Left colon (tissue), 2 donors: ENCODE measurements at regions not wholly inside any gene's neighbourhood (a gene's known extent, or its start where the extent isn't known, plus 50 kb on each side); places are given as distances from the start of the nearest gene placed in this dataset.
"Not testable (repeated sequence)": the region's sequence is repeated elsewhere in the genome, so short reads cannot be mapped to it uniquely, and the experiment has no call there.

Experiments used
- ATAC-seq: fragments of 200-7000 bp; cut with Tn5 transposase; one replicate; pipeline ENCODE4 v1.9.1; 2020; ENCODE audit warnings: mild to moderate bottlenecking, moderate library complexity
- DNase-seq, 2 donors: peaks; one replicate each; pipeline ENCODE4 v3.0.0-alpha.2; 2020
- intact Hi-C, 2 donors: fragments of 100-400 bp; cut with DNase I in 1 of 2; cut with micrococcal nuclease in 1 of 2; formaldehyde crosslinking; loops; one replicate each; pipeline versions ENCODE4 v1.11.2 to v1.14.0; 2022; cut with DNase I, micrococcal nuclease
- donor health status: DM: no; HTN: no; CAD: no.
- donor health status: DM: yes; HTN: yes; CAD: no.

GRCh38 chr13:66077132-66077689 is 1152.9 kb downstream of the PCDH9 start:
- intact Hi-C loops = no loop called here
- ATAC-seq (no peak), DNase-seq (no peak)

DNA sequence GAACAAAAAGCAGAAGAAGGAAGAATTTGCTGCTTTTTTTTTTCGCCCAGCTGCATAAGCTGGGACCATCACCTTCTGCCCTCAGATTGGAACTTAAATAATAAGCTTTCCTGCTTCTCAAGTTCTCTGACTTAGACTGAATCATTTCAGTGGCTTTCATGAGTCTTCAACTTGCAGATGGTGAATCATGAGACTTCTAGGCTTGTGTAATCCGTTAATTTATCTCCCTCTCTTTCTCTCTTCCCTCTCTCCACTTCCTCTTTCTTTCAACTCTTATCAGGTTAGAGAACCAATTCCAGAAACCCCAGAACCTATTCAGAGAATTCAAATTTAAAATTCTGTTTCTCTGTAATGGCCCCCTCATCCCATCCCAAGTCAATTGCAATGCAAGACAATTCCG is 1153.7 kb downstream of the PCDH9 start:
- ATAC-seq = no peak
- DNase-seq = no peak
- intact Hi-C loops = no loop called here

DNA sequence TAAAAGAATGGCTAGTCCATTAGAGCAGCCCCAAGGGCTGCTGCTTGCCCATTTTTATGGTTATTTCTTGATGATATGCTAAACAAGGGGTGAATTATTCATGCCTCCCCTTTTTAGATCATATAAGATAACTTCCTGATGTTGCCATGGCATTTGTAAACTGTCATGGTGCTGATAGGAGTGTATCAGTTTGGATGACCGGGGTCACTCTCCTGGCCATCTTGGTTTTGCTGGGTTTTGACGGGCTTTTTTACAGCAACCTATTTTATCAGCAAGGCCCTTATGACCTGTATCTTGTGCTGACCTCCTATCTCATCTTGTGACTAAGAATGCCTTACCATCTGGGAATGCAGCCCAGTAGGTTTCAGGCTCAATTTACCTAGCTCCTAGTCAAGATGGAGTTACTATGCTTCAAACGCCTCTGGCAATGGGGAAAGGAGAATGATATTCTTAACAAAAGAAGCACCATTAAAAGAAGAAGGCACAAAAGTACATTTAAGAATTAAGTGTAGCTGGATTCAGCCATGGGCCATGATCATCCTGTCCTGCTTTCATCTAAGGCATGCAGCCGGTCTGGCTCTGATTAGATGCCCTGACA is 1156.0 kb downstream of the PCDH9 start:
- intact Hi-C loops = no loop called here
- DNase-seq = no peak
- ATAC-seq = no peak

- intact Hi-C loops, ATAC-seq, DNase-seq: not testable (repeated sequence)
Observed at GRCh38 chr13:66072097-66072496, 1158.0 kb downstream of the PCDH9 start.

- no peak for DNase-seq
- intact Hi-C loops = no loop called here
- no peak for ATAC-seq
Observed at GRCh38 chr13:66071608-66072007, 1158.5 kb downstream of the PCDH9 start.

DNA sequence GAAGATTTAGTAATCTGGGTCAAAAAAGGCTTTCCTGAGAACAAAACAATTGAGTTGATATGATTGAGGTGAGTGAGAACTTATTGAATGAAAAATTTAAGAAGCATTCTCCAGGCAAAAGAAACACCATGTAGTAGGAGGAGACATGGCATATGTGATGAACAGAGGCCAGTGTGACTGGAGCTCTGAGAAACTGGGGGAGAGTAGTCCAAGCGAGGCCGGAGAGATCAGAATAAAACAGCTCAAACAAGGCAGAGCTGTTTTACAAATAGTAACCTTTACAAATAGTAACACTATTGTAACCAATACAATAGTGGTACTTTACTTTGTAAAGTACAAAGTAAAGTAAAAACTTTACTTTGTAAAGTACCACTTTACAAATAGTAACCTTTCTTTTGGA is 1159.1 kb downstream of the PCDH9 start:
- no peak for ATAC-seq
- no peak for DNase-seq
- intact Hi-C loops = no loop called here

DNA sequence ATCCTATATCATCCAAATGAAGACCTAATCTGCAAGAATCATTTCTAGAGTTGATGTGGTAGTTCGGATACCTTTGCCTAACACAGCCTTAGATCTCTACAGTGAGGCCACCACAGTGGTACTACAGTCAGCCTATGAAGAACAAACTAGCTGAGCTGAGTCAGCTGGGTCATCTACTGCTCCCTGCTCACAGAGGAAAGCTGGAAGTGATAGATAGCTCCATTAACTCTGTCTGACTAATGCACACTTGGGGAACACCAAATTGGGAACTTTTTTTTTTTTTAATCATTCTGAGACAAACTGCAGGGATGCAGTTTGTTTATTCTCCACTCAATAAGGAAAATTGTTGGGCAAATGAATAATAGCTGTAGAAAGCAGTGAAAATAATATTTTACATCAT is 1160.6 kb downstream of the PCDH9 start:
- no peak for DNase-seq
- intact Hi-C loops = no loop called here
- no peak for ATAC-seq

- DNase-seq = no peak
- intact Hi-C loops = no loop called here
Observed at GRCh38 chr13:66068683-66069082, 1161.5 kb downstream of the PCDH9 start.

DNA sequence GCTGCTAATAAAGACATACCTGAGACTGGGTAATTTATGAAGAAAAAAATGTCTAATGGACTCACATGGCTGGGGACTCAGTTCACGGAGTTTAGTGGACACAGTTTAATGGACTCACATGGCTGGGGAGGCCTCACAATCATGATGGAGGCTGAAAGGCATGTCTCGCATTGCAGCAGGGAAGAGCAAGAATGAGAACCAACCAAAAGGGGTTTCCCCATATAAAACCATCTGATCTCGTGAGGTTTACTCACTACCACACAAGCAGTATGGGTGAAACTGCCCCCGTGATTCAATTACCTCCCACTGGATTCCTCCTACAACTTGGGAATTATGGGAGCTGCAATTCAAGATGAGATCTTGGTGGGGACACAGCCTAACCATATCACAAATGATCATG is 1181.2 kb downstream of the PCDH9 start:
- intact Hi-C loops = no loop called here
- no peak for ATAC-seq
- DNase-seq = no peak

More at GRCh38 chr13:66068683-66069082, 1161.5 kb downstream of the PCDH9 start:
- no peak for ATAC-seq

DNA sequence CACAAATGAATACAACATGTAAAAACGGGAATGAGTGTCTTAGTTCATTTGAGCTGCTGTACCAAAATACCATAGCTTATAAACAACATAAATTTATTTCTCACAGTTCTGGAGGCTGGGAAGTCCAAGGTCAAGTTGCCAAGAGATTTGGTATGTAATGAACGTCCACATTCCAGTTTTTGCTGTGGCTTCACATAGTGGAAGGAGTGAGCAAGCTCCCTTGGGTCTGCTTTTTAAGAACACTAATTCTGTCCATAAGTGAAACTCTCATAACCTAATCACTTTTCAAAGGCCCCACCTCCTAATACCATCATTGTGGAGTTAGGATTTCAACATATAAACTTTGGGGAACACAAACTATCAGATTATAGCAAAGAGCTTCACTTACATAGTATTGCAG is 1189.6 kb downstream of the PCDH9 start:
- intact Hi-C loops = no loop called here
- DNase-seq = no peak

GRCh38 chr13:66037096-66037495 is 1193.0 kb downstream of the PCDH9 start:
- intact Hi-C loops = no loop called here
- ATAC-seq = no peak
- DNase-seq = no peak

More for the DNA sequence above, 1189.6 kb downstream of the PCDH9 start:
- ATAC-seq = no peak

DNA sequence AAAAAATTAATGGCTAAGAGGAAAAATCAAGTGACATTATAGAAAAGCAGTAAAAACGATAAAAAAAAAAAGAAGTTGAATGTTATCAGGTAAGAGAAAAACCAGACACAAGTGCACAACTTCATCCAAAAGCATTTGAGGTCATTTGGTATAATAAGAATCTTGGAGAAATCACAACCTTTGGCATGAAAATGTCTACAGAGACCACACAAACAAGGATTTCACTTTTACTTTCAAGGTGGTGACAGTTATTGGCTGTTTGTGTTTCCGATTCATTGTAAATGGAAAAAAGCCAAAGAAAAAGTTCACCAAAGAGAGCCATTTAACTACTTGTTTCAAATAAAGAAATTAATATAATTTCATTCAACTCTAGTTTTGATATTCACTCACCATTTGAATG is 1193.5 kb downstream of the PCDH9 start:
- no peak for DNase-seq
- intact Hi-C loops = no loop called here
- no peak for ATAC-seq

DNA sequence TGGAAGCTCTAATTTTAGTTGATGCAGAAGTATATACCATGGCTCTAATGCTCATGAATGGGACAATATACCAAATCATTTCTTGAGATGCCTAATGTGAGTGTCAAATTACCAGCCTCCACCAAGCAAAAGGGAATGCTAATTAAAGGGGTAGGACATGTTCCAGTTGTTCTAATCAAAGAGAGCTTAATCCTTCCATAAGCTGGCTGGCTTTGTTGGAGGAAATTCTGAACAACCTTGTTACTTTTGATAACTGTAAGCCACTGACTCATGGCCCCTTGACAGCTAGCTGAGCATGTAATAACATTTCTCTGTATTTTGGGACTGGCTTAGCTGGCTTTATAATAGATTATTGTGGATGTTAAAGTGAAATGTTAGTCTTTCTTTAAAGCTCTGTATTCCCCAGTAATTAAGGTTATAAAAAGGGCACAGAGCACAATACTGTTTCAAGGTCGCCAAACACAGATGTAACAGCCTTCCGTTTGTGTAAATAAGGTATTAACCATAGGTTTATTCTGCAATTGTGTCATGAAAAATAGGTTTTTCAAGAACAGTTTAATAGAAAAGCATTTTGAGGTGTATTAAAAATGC is 1194.0 kb downstream of the PCDH9 start:
- ATAC-seq (peak; percentile 79), DNase-seq (no peak)
- intact Hi-C loops = no loop called here

GRCh38 chr13:66033924-66034323 is 1196.2 kb downstream of the PCDH9 start:
- no peak for DNase-seq

GRCh38 chr13:66021846-66022245 is 1208.3 kb downstream of the PCDH9 start:
- intact Hi-C loops = no loop called here

More at GRCh38 chr13:66033924-66034323, 1196.2 kb downstream of the PCDH9 start:
- ATAC-seq = no peak
- intact Hi-C loops = no loop called here

DNA sequence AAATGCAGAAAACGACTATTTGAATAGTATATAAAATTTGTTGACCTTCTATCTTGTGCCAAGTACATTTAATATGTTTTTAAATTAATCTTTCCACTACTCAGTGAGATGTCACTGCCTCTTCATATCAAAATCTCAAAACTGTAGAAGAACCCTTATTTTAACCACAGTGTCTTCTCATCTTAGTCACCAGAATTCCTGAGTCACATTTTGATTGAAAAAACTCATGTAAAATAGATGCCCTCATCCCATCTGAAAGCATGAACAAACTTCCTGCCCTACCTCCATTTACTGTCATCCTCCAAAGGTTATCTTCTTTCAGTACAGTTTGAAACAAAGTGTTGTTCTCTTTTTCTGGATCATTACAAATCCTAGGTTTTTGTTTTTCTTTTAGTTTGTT is 1215.4 kb downstream of the PCDH9 start:
- no peak for ATAC-seq
- DNase-seq = no peak
- intact Hi-C loops = no loop called here

More at GRCh38 chr13:66021846-66022245, 1208.3 kb downstream of the PCDH9 start:
- no peak for ATAC-seq
- no peak for DNase-seq

DNA sequence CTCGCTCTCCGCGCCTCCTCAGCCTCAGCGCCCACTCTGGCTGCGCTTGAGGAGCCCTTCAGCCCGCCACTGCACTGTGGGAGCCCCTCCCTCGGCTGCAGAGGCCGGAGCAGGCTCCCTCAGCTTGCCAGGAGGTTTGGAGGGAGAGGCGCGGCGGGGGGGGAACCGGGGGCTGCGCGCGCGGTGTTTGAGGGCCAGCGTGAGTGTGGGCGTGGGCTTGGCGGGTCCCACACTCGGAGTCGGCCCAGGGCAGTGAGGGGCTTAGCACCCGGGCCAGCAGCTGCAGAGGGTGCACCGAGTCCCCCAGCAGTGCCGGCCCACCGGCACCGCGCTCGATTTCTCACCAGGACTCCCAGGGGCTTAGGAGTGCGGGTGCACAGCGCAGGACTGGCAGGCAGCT is 1220.9 kb downstream of the PCDH9 start:
- ATAC-seq (no peak), DNase-seq (no peak)
- intact Hi-C loops = no loop called here

- intact Hi-C loops = no loop called here
- ATAC-seq (no peak), DNase-seq (no peak)
Observed at GRCh38 chr13:66003558-66003957, 1226.6 kb downstream of the PCDH9 start.

DNA sequence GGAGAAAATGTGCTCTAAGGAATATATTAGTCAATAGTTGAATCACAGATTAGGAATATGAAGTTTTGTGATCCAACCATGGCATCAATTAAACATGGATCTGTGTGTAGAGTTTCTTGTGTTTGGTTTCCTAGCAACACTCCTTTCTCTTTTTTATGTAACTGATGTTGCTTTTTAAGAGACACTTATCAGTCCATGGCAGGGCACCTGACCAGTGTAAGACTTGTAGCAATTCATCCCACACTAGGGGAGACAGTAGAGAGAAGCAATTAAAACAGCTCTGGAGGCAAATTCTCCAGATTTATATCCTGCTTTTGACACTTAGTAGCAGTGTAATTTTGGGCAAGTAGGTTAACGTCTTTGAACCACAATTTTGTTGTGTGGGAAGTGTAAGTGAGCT is 1229.0 kb downstream of the PCDH9 start:
- no peak for DNase-seq
- intact Hi-C loops = no loop called here
- no peak for ATAC-seq

DNA sequence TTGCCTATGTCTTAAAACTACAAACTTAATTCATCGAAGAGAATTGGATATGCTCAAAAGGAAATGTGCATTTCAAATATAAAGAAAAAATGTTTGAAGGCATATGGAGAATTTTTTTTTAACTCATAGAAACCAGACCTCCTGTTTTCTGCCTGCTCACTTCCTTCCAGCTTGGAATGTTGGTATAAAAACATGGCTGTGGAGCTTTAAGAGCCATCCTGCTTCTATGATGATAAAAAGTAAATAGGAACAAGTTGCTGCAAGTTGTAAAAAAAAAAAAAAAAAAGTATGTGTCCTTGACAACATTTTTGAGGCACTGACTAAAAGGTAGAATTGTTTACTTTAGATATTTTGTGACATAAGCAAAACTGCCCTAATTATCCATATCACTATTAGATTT is 1230.7 kb downstream of the PCDH9 start:
- no peak for ATAC-seq
- DNase-seq = no peak
- intact Hi-C loops = no loop called here

GRCh38 chr13:65990684-65991083 is 1239.5 kb downstream of the PCDH9 start:
- intact Hi-C loops = no loop called here
- ATAC-seq (no peak), DNase-seq (no peak)
